ENCODE measurements at regions not wholly inside any gene's neighbourhood (a gene's known extent, or its start where the extent isn't known, plus 50 kb on each side); places are given as distances from the start of the nearest gene placed in this dataset.

- TF ChIP-seq, protein P1, sequence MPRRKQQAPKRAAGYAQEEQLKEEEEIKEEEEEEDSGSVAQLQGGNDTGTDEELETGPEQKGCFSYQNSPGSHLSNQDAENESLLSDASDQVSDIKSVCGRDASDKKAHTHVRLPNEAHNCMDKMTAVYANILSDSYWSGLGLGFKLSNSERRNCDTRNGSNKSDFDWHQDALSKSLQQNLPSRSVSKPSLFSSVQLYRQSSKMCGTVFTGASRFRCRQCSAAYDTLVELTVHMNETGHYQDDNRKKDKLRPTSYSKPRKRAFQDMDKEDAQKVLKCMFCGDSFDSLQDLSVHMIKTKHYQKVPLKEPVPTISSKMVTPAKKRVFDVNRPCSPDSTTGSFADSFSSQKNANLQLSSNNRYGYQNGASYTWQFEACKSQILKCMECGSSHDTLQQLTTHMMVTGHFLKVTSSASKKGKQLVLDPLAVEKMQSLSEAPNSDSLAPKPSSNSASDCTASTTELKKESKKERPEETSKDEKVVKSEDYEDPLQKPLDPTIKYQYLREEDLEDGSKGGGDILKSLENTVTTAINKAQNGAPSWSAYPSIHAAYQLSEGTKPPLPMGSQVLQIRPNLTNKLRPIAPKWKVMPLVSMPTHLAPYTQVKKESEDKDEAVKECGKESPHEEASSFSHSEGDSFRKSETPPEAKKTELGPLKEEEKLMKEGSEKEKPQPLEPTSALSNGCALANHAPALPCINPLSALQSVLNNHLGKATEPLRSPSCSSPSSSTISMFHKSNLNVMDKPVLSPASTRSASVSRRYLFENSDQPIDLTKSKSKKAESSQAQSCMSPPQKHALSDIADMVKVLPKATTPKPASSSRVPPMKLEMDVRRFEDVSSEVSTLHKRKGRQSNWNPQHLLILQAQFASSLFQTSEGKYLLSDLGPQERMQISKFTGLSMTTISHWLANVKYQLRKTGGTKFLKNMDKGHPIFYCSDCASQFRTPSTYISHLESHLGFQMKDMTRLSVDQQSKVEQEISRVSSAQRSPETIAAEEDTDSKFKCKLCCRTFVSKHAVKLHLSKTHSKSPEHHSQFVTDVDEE (CRISPR knock-in tag; IDR thresholded peaks at IDR 0.05), result no peak
- TF ChIP-seq, protein P2, sequence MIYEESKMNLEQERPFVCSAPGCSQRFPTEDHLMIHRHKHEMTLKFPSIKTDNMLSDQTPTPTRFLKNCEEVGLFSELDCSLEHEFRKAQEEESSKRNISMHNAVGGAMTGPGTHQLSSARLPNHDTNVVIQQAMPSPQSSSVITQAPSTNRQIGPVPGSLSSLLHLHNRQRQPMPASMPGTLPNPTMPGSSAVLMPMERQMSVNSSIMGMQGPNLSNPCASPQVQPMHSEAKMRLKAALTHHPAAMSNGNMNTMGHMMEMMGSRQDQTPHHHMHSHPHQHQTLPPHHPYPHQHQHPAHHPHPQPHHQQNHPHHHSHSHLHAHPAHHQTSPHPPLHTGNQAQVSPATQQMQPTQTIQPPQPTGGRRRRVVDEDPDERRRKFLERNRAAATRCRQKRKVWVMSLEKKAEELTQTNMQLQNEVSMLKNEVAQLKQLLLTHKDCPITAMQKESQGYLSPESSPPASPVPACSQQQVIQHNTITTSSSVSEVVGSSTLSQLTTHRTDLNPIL (CRISPR knock-in tag; IDR thresholded peaks at IDR 0.05; ENCODE audit: low read depth), result peak; percentile 84
- TF ChIP-seq ZNF565 (CRISPR knock-in tag; conservative IDR thresholded peaks at IDR 0.05; ENCODE audit: low read depth) (no peak), ISL1 (CRISPR knock-in tag; IDR thresholded peaks at IDR 0.05) (peak; percentile 97), PPARA (CRISPR knock-in tag; IDR thresholded peaks at IDR 0.05; ENCODE audit: borderline replicate concordance) (no peak), ZNF70 (CRISPR knock-in tag; IDR thresholded peaks at IDR 0.05) (no peak)
- TF ChIP-seq, protein P3, sequence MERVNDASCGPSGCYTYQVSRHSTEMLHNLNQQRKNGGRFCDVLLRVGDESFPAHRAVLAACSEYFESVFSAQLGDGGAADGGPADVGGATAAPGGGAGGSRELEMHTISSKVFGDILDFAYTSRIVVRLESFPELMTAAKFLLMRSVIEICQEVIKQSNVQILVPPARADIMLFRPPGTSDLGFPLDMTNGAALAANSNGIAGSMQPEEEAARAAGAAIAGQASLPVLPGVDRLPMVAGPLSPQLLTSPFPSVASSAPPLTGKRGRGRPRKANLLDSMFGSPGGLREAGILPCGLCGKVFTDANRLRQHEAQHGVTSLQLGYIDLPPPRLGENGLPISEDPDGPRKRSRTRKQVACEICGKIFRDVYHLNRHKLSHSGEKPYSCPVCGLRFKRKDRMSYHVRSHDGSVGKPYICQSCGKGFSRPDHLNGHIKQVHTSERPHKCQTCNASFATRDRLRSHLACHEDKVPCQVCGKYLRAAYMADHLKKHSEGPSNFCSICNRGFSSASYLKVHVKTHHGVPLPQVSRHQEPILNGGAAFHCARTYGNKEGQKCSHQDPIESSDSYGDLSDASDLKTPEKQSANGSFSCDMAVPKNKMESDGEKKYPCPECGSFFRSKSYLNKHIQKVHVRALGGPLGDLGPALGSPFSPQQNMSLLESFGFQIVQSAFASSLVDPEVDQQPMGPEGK (CRISPR knock-in tag; IDR thresholded peaks at IDR 0.05; ENCODE audit: borderline replicate concordance), result peak; percentile 52; the same call in 1 of the 2 replicates
- peak; percentile 95 for ATAC-seq
Observed at GRCh38 chr15:57873564-57874209, 167.2 kb downstream of the POLR2M start.

- TF ChIP-seq POU6F1 (CRISPR knock-in tag; IDR thresholded peaks at IDR 0.05; ENCODE audit: borderline replicate concordance, low read depth) (no peak), RARB (CRISPR knock-in tag; IDR thresholded peaks at IDR 0.05) (no peak), TCF4 (CRISPR knock-in tag; IDR thresholded peaks at IDR 0.05; ENCODE audit: borderline replicate concordance) (no peak)
- ATAC-seq, result no peak
Observed at GRCh38 chr15:57875347-57875746, 168.8 kb downstream of the POLR2M start.

- no peak for ATAC-seq
- no peak for TF ChIP-seq ARNTL (CRISPR knock-in tag; IDR thresholded peaks at IDR 0.05; ENCODE audit: borderline replicate concordance, low read depth)
- TF ChIP-seq ISL1 (CRISPR knock-in tag; IDR thresholded peaks at IDR 0.05), result no peak
- no peak for TF ChIP-seq TCF4 (CRISPR knock-in tag; IDR thresholded peaks at IDR 0.05; ENCODE audit: borderline replicate concordance)
- no peak for TF ChIP-seq OSR1 (CRISPR knock-in tag; IDR thresholded peaks at IDR 0.05)
- TF ChIP-seq ZFP3 (CRISPR knock-in tag; IDR thresholded peaks at IDR 0.05), result no peak
- TF ChIP-seq ZNF8 (CRISPR knock-in tag; IDR thresholded peaks at IDR 0.05), result no peak
- TF ChIP-seq, protein P1 (CRISPR knock-in tag; IDR thresholded peaks at IDR 0.05), result no peak
- TF ChIP-seq ESRRG (CRISPR knock-in tag; IDR thresholded peaks at IDR 0.05), result no peak
- TF ChIP-seq ZNF565 (CRISPR knock-in tag; conservative IDR thresholded peaks at IDR 0.05; ENCODE audit: low read depth), result no peak
- TF ChIP-seq POU6F1 (CRISPR knock-in tag; IDR thresholded peaks at IDR 0.05; ENCODE audit: borderline replicate concordance, low read depth), result no peak
- TF ChIP-seq ZNF70 (CRISPR knock-in tag; IDR thresholded peaks at IDR 0.05), result no peak
Observed at GRCh38 chr15:57878573-57878972, 172.1 kb downstream of the POLR2M start.
